ENCODE measurements at regions not wholly inside any gene's neighbourhood (a gene's known extent, or its start where the extent isn't known, plus 50 kb on each side); places are given as distances from the start of the nearest gene placed in this dataset.

GRCh38 chr15:31977138-31977537 is 53.2 kb upstream of the CHRNA7 start (continued):
- TF ChIP-seq BCLAF1 (IDR thresholded peaks at IDR 0.05), result no peak

- Histone ChIP-seq H3K9me3 (replicated peaks; ENCODE audit: control insufficient read depth, insufficient read depth, low read length) (no peaks in the 10 kb centered on the region), H3K4me3 (no peak overlapping the region), H3K4me1 (ENCODE audit: control insufficient read depth, insufficient read depth, low read length) (no peaks in the 10 kb centered on the region), H4K20me1 (ENCODE audit: control insufficient read depth, insufficient read depth) (no peaks in the 10 kb centered on the region), H3K9ac (ENCODE audit: control insufficient read depth, insufficient read depth, low read length) (no peak overlapping the region), H2AFZ (ENCODE audit: control insufficient read depth, low read depth, low read length) (no peak overlapping the region), H3K27ac (ENCODE audit: control insufficient read depth, insufficient read depth) (no peak overlapping the region), H3K4me2 (ENCODE audit: control insufficient read depth, insufficient read depth) (no peak overlapping the region), H3K36me3 (ENCODE audit: control insufficient read depth in 2 of 2, insufficient read depth in 2 of 2, low read length in 1 of 2) (no peaks in the 10 kb centered on the region), H3K27me3 (replicated peaks in 1 of 2; ENCODE audit: control insufficient read depth in 2 of 2, insufficient read depth in 2 of 2, low read length in 1 of 2) (no peaks in the 10 kb centered on the region), H3K79me2 (ENCODE audit: control insufficient read depth, insufficient read depth, low read length) (no peaks in the 10 kb centered on the region)
- in situ Hi-C loops (cut with MboI) (no loop called here), intact Hi-C loops (cut with micrococcal nuclease; ENCODE audit: unreplicated experiment) (loop anchor here (5.0 to 10.0 kb wide), 3 partner anchors 127 to 481 kb away; no protein-coding TSS in a partner anchor)
- FAIRE-seq (no peak), DNase-seq (ENCODE audit: low read depth, low spot score) (no peak), ATAC-seq (peak; percentile 94)
- no TSS peak for BruUV-seq (replicated peaks)
- ChIA-PET SMC1A (ENCODE audit: uncharacterized antibody, unreplicated experiment) (no interaction called here), RAD21 (ENCODE audit: unreplicated experiment) (interaction anchor here (1.0 kb wide), 1 partner anchor 9 kb away, joined by 3 read pairs; no protein-coding TSS in a partner anchor), CTCF (interaction anchor here (1.3 to 2.1 kb wide), 3 partner anchors 8 to 91 kb away, joined by 3 to 21 read pairs (median 9); no protein-coding TSS in a partner anchor), POLR2A (no interaction called here)
- TF ChIP-seq NR2C1 (IDR thresholded peaks at IDR 0.05) (no peak), BCL11A (IDR thresholded peaks at IDR 0.05; ENCODE audit: low read depth, low read length) (no peak), SMC3 (IDR thresholded peaks at IDR 0.05; ENCODE audit: borderline replicate concordance, low read length) (peak; percentile 78), RAD21 (IDR thresholded peaks at IDR 0.05; ENCODE audit: insufficient read depth, low read depth, low read length) (peak; percentile 45), SMARCA5 (IDR thresholded peaks at IDR 0.05) (no peak), JUND (IDR thresholded peaks at IDR 0.05; ENCODE audit: low read depth, low read length) (no peak), CTCF (IDR thresholded peaks at IDR 0.05 in 2 of 3, conservative IDR thresholded peaks at IDR 0.05 in 1 of 3; ENCODE audit: control insufficient read depth in 2 of 3, extremely low read depth in 1 of 3, insufficient read depth in 1 of 3, low read depth in 3 of 3, low read length in 3 of 3) (peak; percentile 70 to 83 (median 82)), PRDM15 (CRISPR knock-in tag; IDR thresholded peaks at IDR 0.05) (no peak), KDM1A (IDR thresholded peaks at IDR 0.05; ENCODE audit: borderline replicate concordance) (no peak)
- WGBS (ENCODE audit: insufficient coverage, insufficient replicate concordance, low lambda C conversion rate, missing lambda C conversion rate), result 21% methylated on average over 20 of the region's 22 CpGs
Observed at GRCh38 chr15:31977812-31978661, 52.3 kb upstream of the CHRNA7 start.

Data from GM12878 (cell line).